ENCODE measurements at regions not wholly inside any gene's neighbourhood (a gene's known extent, or its start where the extent isn't known, plus 50 kb on each side); places are given as distances from the start of the nearest gene placed in this dataset.

DNA sequence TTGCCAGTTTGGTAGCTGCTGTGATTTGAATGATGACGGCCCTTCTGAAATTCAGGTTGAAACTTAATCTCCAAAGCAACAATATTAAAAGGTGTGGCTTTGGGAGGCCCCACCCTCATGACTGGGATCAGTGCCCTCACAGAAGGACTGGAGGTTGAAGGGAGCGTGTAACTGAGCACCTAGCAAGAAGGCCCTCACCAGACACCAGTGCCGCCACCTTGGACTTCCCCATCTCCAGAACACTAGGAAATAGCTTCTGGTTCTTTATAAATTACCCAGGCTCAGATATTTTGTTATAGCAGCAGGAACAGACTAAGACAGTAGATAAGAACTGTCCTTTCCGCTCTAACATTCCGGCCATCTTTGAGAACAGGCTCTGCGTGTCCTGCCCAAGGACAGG lies 243.1 kb downstream of the DLL1 start (continued):
- TF ChIP-seq RNF2 (IDR thresholded peaks at IDR 0.05; ENCODE audit: borderline replicate concordance, low read depth, low read length, missing control alignments, poor library complexity, severe bottlenecking) (no peak), JUND (IDR thresholded peaks at IDR 0.05; ENCODE audit: low read length) (no peak), SP4 (IDR thresholded peaks at IDR 0.05; ENCODE audit: low read length) (no peak), SIX5 (IDR thresholded peaks at IDR 0.05; ENCODE audit: low read depth, low read length) (no peak)

Measured in H1 (cell line).